M059J (cell line): ENCODE measurements at regions not wholly inside any gene's neighbourhood (a gene's known extent, or its start where the extent isn't known, plus 50 kb on each side); places are given as distances from the start of the nearest gene placed in this dataset.
"Not testable (repeated sequence)": the region's sequence is repeated elsewhere in the genome, so short reads cannot be mapped to it uniquely, and the experiment has no call there.

Experiments used
- DNase-seq: peaks from one replicate; pipeline ENCODE4 v3.0.0-alpha.2; 2012; ENCODE audit warnings: low read depth

DNA sequence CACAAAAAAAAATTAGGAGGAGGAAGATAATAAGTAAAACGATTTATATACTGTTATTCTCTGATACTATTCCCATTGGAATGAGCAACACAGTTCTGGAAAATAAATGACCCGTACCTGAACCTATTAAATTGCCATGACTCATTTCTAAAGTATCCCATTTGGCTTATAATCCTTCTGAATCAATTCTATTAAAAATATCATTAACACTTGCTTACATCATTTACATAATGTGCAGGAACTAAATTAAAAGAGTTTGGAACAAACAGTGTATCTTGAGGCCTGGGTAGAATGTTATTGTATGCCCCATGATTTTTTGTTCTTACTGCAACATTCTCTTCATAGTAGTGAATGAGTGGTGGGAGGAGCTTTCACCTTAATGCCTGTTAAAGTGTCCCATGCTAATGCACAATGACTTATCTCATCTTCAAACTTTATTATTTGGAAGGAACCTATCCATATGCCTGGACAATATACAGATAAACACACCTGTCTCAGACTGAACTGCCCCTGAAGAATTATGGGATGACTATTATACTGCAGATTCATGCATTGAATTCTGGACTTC is 549.9 kb upstream of the ACVR2A start:
- peak; percentile 1 for DNase-seq

DNA sequence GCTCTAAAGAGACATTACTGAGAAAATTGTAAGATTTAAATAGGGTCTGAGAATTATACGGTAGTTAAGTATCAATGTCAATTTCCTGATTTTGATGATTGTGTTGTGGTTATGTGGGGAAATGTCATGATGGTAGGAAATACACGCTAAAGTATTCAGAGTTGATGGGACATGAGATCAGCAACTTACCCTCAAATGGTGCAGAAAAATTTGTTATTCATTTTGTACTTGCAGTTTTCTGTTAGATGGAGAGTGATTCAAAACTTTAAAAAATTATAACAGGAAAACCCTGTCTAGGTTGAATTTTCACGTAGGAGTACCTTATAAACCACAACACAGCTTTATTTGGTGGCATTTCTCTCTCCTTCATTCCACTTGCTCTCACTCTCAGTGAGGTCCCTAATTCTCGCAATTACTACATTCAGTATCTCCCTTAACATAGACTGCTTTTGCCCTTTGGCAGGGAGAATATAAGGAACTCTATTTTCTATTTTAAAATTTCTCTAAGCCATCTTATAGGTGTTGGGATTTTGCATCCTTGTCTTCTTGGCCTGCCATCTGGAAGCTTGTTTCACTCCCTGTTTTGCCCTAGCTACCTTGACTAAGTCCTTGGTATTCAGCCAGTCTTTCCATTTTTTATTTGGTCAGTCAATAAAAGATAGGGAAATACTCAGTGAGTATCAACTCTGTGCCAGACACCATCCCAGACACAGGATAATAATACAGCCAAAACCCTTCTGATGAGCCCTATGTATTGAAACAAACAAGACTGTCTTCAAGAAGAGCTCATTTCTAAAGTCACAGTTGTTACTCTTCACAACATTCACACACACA is 550.6 kb upstream of the ACVR2A start:
- no peak for DNase-seq

DNA sequence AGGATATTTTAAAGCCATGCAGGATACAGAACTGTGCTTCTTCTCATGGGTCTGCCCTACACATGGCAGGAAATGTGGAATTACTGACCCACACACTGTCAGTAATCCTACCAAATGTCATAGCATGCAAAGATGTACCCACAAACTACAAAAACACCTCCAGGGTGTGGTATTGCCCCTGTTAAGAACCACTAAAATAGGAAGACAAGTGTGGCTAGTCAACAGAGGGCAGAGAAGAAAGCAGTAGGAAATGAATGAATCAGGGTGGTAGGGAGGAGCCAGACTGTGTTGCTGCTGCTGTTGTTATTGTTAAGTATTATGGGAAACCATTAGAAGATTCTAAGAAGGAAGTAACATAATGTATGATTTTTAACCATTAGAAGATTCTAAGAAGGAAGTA is 556.7 kb upstream of the ACVR2A start:
- no peak for DNase-seq

DNA sequence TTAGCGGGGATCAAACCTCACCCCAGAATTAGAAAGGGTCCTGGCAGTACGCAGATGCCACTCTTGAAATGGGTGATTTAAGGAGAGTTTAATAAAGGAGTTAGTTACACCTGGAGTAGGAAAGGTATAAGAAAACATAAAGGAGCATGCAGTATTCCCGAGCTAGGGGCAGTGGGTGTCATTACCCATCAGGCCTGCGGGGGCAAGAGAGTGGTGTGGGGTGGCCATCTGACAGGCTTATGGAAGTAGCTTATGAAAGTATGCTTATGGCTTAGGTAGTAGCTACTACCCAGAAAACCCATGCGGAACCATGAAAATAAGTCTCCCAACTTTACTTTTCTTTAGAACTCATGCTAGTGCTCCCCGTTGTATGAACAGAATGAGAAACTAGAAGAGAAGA is 568.9 kb upstream of the ACVR2A start:
- DNase-seq: no peak

DNA sequence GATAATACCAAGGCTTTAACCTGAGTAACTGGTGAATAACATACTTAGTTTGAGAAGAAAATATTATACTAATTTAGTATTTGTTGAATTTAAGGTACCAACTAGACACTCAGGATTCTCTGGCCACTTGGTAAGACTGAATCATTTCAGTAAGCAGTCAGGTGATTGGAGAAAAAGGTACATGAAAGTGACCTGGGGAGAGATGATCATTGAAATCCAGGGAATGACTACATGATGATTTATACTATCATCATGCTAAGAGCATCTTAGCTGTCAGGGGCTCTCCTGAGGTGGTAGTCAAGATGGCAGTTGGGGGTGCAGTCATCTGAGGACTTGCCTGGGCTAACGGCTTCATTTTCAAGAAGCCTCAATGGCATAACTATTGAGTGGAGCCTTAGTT is 571.2 kb upstream of the ACVR2A start:
- DNase-seq: no peak

DNA sequence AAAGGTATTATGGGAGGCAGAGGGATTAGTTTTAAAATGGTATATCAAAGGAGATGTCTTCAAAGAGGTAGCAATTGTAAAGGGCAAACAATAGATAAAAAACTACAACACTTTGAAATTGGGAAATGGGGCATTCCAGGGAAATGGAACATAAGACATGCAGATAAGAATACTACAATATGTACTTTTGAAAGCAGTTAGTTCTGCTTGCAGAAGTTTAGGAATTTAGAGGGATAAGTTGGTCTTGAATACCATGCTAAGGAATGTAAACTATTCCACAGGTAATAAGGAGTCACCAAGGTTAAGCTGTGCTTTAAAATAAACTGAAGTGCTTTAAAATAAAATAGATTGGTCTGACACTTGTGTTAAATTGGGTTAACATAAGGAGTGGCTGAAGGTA is 571.7 kb upstream of the ACVR2A start:
- DNase-seq: no peak

GRCh38 chr2:147269581-147269980 is 575.2 kb upstream of the ACVR2A start:
- DNase-seq: not testable (repeated sequence)

GRCh38 chr2:147260241-147260640 is 584.6 kb upstream of the ACVR2A start:
- DNase-seq: no peak

- DNase-seq: no peak
Observed at GRCh38 chr2:147255812-147256211, 589.0 kb upstream of the ACVR2A start.

- DNase-seq: no peak
Observed at GRCh38 chr2:147250652-147251356, 594.0 kb upstream of the ACVR2A start.

- no peak for DNase-seq
Observed at GRCh38 chr2:147247749-147248148, 597.1 kb upstream of the ACVR2A start.

GRCh38 chr2:147242445-147242844 is 602.4 kb upstream of the ACVR2A start:
- no peak for DNase-seq

DNA sequence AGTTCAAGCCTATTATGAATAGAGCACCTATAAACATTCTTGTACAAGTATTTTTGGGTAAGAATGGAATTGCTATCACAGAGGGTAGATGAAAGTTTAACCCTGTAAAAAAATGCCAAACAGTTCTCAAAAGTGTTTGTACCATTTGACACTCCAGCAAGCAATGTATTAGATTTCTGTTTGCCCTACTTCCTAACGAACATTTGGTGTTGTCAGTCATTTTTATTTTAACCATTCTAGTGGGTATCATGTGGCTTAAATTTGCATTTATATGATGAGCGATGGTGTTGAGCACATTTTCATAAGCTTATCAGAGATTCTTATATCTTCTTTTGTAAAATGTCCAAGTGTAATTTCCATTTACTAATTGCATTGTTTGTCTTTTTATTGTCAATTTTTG is 608.2 kb upstream of the ACVR2A start:
- no peak for DNase-seq

GRCh38 chr2:147232225-147232669 is 612.6 kb upstream of the ACVR2A start:
- DNase-seq: peak; percentile 0

- DNase-seq: no peak
Observed at GRCh38 chr2:147231607-147232006, 613.2 kb upstream of the ACVR2A start.

DNA sequence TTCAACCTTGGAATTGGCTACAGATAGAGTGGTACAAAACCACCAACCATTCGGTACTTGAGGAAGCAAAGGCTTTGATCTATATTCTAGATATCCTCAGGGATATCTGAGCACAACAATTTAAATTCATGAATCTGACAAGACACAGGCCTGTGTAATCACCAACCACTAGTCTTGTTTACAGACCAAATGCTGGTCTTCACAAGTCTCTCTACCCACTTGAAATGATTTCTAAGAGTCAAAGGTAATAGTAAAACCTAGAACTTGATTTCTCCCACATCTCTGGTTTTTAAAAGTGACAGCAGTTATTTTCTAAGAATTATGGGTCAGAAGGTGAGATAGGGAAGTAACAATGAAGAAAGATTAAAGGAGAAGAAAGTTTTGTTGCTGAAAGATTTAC is 613.7 kb upstream of the ACVR2A start:
- DNase-seq: no peak

DNA sequence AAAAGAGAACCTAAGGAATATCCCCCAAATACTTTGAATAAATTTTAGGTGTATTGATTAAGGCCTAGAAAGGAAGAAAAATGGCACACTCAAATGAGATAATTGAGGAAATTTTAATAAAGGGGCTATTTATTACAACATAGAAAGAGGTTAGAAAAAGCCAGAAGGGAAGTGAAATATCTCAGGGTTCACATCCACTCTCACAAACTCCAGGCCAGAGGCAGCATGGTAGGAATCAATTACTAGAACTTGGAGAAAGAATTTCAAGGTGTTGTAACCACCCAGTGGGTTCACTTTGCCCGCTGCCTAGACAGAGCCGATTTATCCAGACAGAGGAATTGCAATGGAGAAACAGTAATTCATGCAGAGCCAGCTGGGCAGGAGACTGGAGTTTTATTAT is 617.5 kb upstream of the ACVR2A start:
- no peak for DNase-seq

- DNase-seq: no peak
Observed at GRCh38 chr2:147224070-147224469, 620.8 kb upstream of the ACVR2A start.

GRCh38 chr2:147223553-147224060 is 621.2 kb upstream of the ACVR2A start:
- DNase-seq: no peak

GRCh38 chr2:147223119-147223518 is 621.7 kb upstream of the ACVR2A start:
- no peak for DNase-seq

DNA sequence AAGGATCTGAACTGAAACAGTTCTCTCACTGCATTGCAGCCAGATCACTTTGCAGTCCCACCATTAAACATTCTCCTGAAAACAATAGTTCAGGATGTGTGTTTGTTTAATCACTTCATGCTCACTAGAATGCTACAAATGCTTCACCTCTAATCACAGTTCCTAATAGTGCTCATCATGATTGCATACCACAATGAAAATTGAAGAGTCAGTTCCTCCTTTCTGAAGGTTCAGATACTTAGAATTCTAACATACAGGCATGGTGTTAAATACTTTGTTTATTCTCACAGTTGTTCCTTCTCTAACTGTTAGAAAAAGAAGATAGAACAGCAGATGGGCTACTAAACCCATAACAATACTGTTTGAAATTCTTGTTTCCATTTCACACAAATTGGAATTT is 622.3 kb upstream of the ACVR2A start:
- DNase-seq: no peak

DNA sequence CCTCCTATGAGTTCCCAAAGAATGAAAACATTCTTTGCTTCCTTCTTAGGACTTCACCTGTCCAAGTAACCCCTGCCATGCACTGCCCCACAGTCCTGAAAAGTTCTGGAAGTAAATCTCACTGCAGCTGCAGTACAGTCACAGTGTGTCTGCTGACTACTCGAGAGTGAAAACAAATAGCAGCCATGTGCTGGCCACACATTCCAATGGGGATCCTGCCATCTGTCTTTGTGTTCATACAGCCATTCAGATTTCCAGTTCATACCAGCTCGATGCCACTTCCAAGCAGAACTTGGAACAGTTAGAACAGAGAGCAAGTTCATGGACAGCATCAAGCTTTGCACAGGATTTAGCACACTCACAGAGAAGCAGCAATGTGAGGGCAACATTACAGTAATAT is 629.9 kb upstream of the ACVR2A start:
- DNase-seq: no peak

GRCh38 chr2:147211484-147211883 is 633.3 kb upstream of the ACVR2A start:
- DNase-seq: no peak
